Adipocyte (in vitro differentiated cells): ENCODE measurements at regions not wholly inside any gene's neighbourhood (a gene's known extent, or its start where the extent isn't known, plus 50 kb on each side); places are given as distances from the start of the nearest gene placed in this dataset.
"Not testable (repeated sequence)": the region's sequence is repeated elsewhere in the genome, so short reads cannot be mapped to it uniquely, and the experiment has no call there.

Source experiments
- DNase-seq: peaks from one replicate; pipeline ENCODE4 v3.0.0-alpha.2; 2015; ENCODE audit warnings: low read depth
- H3K27me3 ChIP-seq: replicated peaks from 2 replicates; pipeline ENCODE4 v1.7.0; 2013; ENCODE audit warnings: mild to moderate bottlenecking, low read length, moderate library complexity; ENCODE audit not compliant: control insufficient read depth, insufficient read depth
- H3K36me3 ChIP-seq: 2 replicates; pipeline ENCODE4 v1.7.0; 2013; ENCODE audit warnings: low read length, mild to moderate bottlenecking, moderate library complexity; ENCODE audit not compliant: control insufficient read depth, insufficient read depth, severe bottlenecking
- H3K4me1 ChIP-seq: 2 replicates; pipeline ENCODE4 v1.7.0; 2013; ENCODE audit warnings: mild to moderate bottlenecking, low read length, moderate library complexity; ENCODE audit not compliant: control insufficient read depth, insufficient read depth
- H3K4me3 ChIP-seq: 2 replicates; pipeline ENCODE4 v1.7.0; 2013; ENCODE audit warnings: mild to moderate bottlenecking, low read length, moderate library complexity
- H3K9ac ChIP-seq: 2 replicates; pipeline ENCODE4 v1.7.0; 2013; ENCODE audit warnings: mild to moderate bottlenecking, low read length, moderate library complexity
- H3K9me3 ChIP-seq: 2 replicates; pipeline ENCODE4 v1.7.0; 2013; ENCODE audit warnings: mild to moderate bottlenecking, low read length, moderate library complexity; ENCODE audit not compliant: control insufficient read depth

GRCh38 chr10:84599254-84599653 lies 270.9 kb downstream of the CCSER2 start:
- DNase-seq, result no peak
- Histone ChIP-seq H3K9me3 (peaks cover 12% of the 10 kb centered on the region), H3K4me3 (no peak overlapping the region), H3K9ac (no peak overlapping the region), H3K4me1 (no peaks in the 10 kb centered on the region), H3K36me3 (no peaks in the 10 kb centered on the region), H3K27me3 (peaks cover 4% of the 10 kb centered on the region)

DNA sequence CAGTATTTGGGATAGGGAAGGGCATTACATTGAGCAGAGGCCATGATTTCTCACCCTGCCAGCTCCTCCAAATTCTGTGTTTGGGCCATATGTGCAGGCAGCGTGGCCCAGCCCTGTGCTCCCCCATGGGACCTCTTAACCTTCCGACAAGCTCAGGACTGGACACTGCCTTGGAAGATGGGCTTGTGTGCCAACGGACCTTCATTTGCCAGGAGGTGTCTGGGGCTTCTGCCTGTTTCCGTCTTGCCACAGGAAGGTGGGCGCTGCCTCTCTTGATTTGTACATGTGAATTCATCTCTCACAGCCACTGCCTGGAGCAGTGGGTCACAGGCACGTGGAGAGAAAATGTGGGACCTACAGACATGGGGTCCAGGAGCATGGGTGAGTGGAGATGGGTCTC lies 272.6 kb downstream of the CCSER2 start:
- H3K27me3 ChIP-seq, result no peaks in the 10 kb centered on the region
- H3K36me3 ChIP-seq, result no peaks in the 10 kb centered on the region
- no peaks in the 10 kb centered on the region for H3K4me1 ChIP-seq
- H3K9me3 ChIP-seq, result peaks cover 12% of the 10 kb centered on the region
- H3K9ac ChIP-seq, result no peak overlapping the region
- DNase-seq, result no peak
- no peak overlapping the region for H3K4me3 ChIP-seq

- not testable (repeated sequence) for H3K36me3 ChIP-seq, DNase-seq, H3K9me3 ChIP-seq, H3K27me3 ChIP-seq, H3K4me3 ChIP-seq, H3K9ac ChIP-seq, H3K4me1 ChIP-seq
Measured at GRCh38 chr10:84602543-84602942, 274.2 kb downstream of the CCSER2 start.

DNA sequence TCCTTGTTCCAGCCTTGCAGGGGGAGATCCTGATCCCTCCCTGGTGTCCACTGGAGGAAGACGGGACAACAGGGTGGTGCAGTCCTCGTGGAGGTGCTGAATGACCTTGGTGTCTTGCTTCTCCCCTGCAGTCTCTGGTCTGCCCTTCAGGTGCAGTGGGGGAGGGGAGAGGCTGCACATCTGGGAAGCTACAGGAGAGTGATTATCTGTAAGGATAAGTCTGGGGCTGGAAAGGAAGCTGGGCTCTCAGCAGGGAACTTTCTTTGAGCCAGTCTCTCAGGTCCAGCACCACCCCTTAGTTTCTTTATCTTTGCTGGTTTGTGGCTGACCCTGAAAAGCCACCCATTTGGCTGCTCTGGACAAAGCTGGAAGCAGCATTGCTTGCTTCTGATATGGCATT lies 275.6 kb downstream of the CCSER2 start:
- DNase-seq, result no peak
- Histone ChIP-seq H3K36me3 (no peaks in the 10 kb centered on the region), H3K9ac (no peak overlapping the region), H3K9me3 (no peaks in the 10 kb centered on the region), H3K27me3 (peaks cover 3% of the 10 kb centered on the region), H3K4me1 (peaks cover 3% of the 10 kb centered on the region), H3K4me3 (no peak overlapping the region)

DNA sequence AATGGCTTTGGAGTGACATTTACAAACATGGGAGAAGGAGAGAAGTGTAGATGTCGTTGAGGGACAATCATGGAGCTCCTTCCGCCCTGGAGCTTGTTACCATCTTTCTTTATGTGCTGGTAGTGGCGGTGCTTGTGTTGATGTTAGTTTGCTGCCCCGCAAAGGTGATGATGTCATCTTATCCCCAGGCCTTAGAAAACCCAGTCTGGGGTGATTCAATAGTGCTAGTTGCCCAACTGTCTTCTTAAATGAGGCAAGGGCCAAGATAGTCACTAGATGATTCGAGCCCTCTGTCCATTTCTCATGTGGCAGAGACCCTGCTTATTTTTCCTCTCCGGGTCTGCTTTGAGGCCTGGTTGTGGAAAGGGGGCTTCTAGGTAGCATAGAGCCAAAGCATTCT lies 277.4 kb downstream of the CCSER2 start:
- no peaks in the 10 kb centered on the region for H3K9me3 ChIP-seq
- peaks cover 3% of the 10 kb centered on the region for H3K4me1 ChIP-seq
- H3K9ac ChIP-seq, result no peak overlapping the region
- H3K36me3 ChIP-seq, result no peaks in the 10 kb centered on the region
- H3K4me3 ChIP-seq, result no peak overlapping the region
- no peak for DNase-seq
- H3K27me3 ChIP-seq, result peaks cover 10% of the 10 kb centered on the region

DNA sequence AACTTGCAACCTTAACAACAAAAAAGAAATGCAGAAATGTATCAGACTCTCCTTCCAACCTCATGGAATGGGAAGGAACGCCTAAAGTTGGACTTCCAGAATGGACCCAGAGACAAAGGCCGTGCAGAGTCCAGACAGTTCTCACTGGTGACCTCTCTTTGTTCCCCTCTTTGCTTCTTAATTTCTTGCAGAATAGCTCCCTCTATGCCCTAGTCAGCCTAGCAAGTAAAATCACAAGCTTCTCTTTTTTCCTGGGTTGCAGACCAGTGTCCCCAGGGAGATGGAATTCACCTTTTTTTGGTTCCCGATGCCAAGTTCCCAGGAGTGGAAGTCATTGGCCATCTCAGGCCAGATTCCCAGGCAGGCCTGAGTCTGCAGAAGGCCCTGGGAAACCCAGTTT lies 278.0 kb downstream of the CCSER2 start:
- no peak for DNase-seq
- H3K9ac ChIP-seq, result no peak overlapping the region
- H3K4me1 ChIP-seq, result peaks cover 3% of the 10 kb centered on the region
- H3K36me3 ChIP-seq, result no peaks in the 10 kb centered on the region
- H3K27me3 ChIP-seq, result peaks cover 10% of the 10 kb centered on the region
- no peak overlapping the region for H3K4me3 ChIP-seq
- H3K9me3 ChIP-seq, result no peaks in the 10 kb centered on the region

DNA sequence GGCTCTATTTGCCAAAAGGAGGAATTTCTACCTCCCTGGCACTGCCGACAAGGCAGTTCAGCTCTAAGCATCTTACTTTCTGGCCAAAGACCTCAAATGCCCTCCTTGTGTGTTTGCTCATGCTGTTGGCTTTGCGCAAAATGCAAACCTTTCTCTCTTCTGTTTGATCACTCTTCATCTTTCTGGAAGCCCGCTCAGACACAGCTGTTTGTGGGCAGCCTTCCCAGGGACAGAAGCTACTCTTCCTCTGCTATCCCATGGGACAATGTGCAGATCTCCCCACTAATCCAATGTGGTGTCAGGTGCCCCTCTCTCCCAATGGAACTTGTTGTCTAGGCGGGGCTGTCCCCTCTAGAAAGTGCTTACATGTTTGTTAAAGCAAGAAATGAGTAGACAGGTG lies 278.7 kb downstream of the CCSER2 start:
- no peak overlapping the region for H3K9ac ChIP-seq
- peaks cover 10% of the 10 kb centered on the region for H3K27me3 ChIP-seq
- H3K4me1 ChIP-seq, result peaks cover 3% of the 10 kb centered on the region
- no peak for DNase-seq
- no peaks in the 10 kb centered on the region for H3K9me3 ChIP-seq
- H3K4me3 ChIP-seq, result no peak overlapping the region
- no peaks in the 10 kb centered on the region for H3K36me3 ChIP-seq

DNA sequence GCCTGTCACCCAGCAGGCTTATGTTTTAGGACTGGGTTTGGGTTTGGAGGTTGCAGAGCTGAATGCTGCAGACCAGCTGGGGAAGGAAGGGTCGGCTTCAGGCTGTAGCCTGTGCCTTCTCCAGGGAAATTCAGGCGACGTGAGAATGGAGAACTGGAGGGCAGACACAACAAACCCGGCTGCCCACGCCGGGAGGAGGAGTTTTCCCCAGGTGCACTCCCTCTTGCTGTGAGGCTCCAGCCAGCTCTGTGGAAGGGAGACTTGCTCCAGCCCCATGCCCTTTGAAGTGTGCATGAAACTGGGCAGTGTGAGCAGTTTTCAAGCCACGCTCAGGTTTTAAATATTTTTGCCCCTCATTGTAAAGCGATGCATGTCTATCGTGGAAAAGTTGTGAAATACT lies 279.1 kb downstream of the CCSER2 start:
- Histone ChIP-seq H3K4me1 (peaks cover 3% of the 10 kb centered on the region), H3K36me3 (no peaks in the 10 kb centered on the region), H3K4me3 (no peak overlapping the region), H3K9ac (no peak overlapping the region), H3K9me3 (no peaks in the 10 kb centered on the region), H3K27me3 (peaks cover 10% of the 10 kb centered on the region)
- no peak for DNase-seq

- H3K36me3 ChIP-seq, result no peaks in the 10 kb centered on the region
- DNase-seq, result no peak
Measured at GRCh38 chr10:84608126-84608525, 279.7 kb downstream of the CCSER2 start.

DNA sequence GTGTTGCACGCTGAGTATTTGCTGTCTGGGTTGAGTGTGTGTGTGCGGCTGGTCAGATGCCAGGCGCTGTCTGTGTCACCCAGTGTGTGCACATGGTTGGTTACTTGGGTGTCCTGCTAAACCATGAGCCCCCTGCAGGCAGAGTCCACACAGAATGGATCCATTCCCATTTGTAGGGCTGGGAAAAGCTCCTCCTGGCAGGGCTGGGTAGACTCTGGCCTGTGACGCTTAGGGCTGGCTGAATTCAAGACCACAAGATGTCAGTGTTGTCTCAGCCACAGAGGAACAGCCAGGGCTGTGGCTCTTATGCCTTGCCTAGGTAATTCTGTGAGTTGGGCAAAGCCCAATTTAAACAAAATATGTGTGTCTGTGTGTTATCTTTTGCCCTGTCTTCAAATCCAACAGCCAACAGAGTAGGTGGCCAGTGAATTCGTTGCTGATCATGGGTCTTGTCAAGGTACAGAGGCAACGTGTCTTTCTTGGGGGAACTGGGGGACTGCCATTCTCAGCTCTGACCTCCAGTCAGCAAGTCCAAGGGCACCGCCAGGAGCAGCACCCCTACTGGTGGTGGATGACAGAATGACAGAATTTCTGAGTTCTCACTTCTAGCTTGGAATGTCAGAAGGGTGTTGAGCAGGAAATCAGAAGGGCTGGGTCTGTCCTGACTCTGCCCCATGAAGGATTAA lies 285.1 kb downstream of the CCSER2 start:
- H3K4me1 ChIP-seq, result no peaks in the 10 kb centered on the region
- no peak for DNase-seq
- no peak overlapping the region for H3K9ac ChIP-seq
- no peak overlapping the region for H3K4me3 ChIP-seq
- no peaks in the 10 kb centered on the region for H3K36me3 ChIP-seq
- peaks cover 15% of the 10 kb centered on the region for H3K9me3 ChIP-seq
- peaks cover 21% of the 10 kb centered on the region for H3K27me3 ChIP-seq

More at GRCh38 chr10:84608126-84608525, 279.7 kb downstream of the CCSER2 start:
- H3K9ac ChIP-seq, result no peak overlapping the region
- no peaks in the 10 kb centered on the region for H3K9me3 ChIP-seq
- H3K4me3 ChIP-seq, result no peak overlapping the region
- peaks cover 14% of the 10 kb centered on the region for H3K27me3 ChIP-seq
- peaks cover 3% of the 10 kb centered on the region for H3K4me1 ChIP-seq

DNA sequence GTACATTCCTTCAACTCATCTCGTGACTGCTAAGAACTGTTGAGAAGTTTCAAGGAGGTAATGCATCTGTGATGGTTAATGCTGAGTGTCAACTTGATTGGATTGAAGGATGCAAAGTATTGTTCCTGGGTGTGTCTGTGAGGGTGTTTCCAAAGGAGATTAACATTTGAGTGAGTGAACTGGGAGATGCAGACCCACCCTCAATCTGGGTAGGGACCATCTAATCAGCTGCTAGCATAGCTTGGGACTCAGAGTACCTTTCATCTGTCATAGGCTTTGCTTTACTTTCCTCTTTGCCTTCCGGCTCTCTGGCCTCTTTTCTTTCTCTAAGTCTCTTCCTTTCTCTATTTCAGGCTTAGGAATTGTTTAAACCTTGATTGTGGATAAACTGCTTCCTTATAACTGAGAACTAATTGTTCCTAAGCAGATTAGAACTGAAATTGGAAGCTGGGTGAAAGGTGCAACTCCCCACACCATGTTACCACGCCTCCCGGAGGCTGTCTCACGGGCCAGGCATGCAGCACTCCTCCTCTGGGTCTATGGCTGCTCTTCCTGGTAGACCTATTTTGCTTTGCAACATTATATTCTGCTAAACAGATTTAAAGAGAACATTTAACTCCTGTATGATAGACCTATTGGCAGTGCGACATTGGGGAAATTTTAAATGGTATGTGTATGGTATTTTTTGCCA lies 298.2 kb downstream of the CCSER2 start:
- H3K36me3 ChIP-seq, result no peaks in the 10 kb centered on the region
- no peaks in the 10 kb centered on the region for H3K4me1 ChIP-seq
- no peak overlapping the region for H3K9ac ChIP-seq
- H3K27me3 ChIP-seq, result no peaks in the 10 kb centered on the region
- H3K4me3 ChIP-seq, result no peak overlapping the region
- H3K9me3 ChIP-seq, result no peaks in the 10 kb centered on the region
- no peak for DNase-seq
